HG02970 (cell line): ENCODE measurements at regions not wholly inside any gene's neighbourhood (a gene's known extent, or its start where the extent isn't known, plus 50 kb on each side); places are given as distances from the start of the nearest gene placed in this dataset.
"Not testable (repeated sequence)": the region's sequence is repeated elsewhere in the genome, so short reads cannot be mapped to it uniquely, and the experiment has no call there.

Experiments
- ATAC-seq: cut with Tn5 transposase; IDR thresholded peaks from one replicate; pipeline ENCODE4 v1.9.1; 2021; ENCODE audit warnings: mild to moderate bottlenecking, moderate library complexity, moderate number of reproducible peaks; ENCODE audit not compliant: unreplicated experiment, low FRiP score

DNA sequence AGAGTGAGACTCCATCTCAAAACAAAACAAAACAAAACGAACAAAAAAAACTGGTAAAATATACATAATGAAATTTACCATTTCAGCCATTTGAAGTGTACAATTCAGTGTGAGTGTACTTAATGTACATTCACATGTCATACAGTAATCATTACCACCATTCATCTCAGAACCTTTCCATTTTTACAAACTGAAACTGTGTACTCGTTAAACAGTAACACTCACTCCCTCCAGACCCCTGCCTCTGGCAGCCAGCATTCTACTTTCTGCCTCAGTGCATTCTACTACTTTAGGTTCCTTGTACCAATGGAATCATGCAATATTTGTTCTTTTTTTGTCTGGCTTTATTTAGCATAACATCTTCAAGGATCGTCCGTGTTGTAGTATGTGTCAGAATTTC is 87.5 kb upstream of the CRYM start:
- not testable (repeated sequence) for ATAC-seq

DNA sequence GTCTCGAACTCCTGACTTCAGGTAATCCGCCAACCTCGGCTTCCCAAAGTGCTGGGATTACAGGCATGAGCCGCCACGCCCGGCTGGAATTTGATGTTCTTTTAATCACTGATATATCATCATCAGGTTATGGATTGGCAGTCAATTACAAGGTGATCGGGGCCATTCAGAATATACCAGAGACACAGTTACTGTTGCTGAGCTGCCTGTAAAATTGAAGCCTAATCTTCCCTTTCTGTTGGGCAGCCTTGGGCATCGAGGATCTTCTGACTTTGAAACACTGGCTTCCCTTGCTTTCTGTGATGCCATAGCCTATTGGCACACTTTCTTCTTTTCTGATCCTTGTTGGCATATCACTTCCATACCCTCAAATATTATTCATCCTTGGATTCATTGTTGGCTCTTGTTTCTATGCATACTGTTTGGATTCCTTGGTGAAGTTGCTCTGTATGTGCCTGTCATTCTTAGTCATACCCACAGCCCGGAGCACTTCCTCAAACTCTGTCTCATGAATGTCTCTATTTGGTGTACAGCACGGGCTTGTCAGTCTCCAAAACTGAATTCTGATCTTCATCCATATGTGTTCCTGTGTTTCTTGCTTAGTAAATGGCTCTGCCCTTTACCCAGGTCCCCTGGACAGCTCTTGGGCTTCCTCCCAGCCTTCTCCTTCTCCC is 85.6 kb upstream of the CRYM start:
- ATAC-seq = not testable (repeated sequence)

DNA sequence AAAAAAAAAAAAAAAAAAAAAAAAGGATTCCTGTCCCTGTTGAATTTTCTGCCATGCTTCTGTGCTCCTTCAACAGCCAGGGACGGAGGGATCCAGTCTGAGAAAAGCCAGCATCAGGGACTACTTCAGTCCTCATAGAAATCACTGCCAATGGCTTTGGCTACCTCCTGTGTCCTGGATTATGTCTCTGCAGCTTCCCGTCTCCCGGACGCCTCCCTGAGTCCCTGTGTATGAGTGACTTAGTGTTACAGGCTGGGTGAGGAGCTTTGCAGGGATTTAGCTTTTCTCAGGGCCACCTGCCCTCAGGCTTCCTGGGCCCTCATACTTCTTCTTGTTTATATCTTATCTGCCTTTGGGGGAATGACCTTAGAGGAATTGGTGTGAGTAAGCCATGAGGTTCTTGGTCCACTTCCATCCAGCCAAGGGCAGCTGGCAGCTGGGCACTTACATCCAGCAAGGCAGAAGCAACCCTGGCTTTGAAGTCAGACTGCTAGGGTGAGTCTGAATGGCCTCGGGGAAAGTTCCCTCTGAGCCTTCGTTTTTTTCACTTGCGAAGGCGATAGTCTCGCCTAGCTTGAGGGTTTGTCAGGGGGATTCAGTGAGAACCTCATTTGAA is 83.6 kb upstream of the CRYM start:
- ATAC-seq = not testable (repeated sequence)

DNA sequence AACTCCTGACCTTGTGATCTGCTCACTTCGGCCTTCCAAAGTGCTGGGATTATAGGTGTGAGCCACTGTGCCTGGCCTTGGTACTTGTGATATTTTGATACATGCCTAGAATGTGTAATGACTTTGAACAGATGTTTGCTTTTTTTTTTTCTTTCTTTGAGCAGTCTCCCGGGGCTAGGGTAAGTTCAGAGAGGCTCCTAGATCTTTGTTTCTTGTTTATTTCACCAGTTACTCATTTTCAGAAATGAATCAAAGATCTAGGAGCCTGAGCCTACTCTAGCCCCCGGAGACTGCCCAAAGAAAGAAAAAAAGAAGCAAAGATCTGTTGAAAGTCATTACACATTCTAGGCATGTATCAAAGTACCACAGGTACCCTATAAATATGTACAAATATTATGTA is 83.0 kb upstream of the CRYM start:
- not testable (repeated sequence) for ATAC-seq

DNA sequence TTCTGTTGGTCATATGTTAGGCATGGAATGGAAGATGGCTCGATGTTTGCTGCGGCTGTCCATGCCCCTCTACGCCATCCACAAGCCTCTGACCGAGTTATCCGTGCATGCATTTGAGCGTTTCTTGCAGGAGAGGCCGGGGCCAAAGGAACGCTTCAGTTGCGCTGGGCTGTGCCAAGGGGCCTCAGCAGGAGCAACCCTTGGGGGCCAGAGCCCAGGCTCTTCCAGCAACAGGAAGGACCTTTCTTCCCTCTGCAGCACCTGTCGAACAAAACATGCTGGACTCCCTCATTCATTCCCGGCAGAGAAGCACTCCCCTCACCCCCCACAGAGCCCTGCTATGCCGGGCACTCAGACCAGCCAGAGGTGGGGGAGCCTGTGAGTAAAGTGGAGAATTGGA is 81.4 kb upstream of the CRYM start:
- peak; percentile 0 for ATAC-seq

DNA sequence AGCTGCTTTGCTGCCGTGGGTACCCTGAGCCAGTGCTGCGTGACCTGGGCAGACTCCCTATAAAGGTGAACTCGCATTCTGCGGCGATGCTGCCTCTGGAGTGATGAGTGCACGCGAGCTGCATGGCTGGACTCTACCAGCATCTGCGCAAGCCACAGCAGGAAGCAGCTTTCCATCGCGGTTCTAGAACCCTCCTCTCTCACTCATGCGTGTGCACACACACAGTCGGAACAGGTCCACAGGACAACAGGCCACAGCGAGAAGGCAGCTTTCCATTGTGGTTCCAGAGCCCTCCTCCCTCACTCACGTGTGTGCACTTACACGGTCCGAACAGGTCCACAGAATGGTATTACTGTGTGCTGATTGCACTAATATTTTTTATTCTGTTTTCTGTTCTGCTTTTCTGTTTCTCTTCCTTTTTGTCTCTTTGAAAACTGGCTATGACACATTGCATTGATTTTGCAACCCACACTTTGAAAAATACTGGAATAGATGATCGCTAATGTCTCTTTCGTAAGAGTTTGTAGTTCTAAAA is 80.2 kb upstream of the CRYM start:
- ATAC-seq = peak; percentile 40

DNA sequence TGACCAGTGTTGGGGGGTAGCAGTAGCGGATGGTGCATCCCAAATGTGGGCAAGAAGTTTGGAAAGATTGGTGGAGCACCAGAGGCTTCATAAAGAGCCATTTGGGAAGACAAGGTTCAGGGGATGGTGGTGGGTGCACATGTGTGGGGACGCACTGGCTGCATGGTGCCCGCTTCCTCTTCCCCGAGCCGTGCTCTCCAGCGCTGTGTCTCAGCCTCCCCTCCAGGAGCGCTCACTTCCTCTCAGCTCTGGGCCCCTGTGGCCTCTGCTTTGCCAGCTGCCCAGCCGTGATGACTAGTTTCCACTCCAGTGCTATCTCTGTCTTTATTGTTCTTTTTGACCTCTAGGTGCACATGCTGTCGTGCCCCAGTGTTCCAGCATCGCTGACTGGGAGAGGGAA is 78.2 kb upstream of the CRYM start:
- ATAC-seq = not testable (repeated sequence)

DNA sequence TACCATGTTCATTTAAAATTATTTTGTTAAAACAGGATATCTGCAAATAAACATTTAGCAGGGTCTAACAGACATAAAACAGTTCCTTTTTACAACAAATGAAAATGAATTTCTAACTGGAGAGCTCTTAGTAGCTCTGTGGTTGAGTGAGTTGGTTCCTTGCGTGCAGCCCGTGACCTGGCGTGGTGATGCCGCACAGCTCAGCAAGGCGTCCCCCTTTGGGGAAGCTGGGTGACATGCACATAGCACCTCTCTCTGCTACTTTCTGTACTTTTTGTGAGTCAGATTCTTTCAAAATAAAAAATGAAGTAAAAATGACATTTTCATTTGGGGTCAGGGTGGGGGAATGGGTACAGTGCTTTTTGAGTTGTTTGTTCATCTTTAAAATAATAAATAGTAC is 73.3 kb upstream of the CRYM start:
- ATAC-seq = not testable (repeated sequence)

DNA sequence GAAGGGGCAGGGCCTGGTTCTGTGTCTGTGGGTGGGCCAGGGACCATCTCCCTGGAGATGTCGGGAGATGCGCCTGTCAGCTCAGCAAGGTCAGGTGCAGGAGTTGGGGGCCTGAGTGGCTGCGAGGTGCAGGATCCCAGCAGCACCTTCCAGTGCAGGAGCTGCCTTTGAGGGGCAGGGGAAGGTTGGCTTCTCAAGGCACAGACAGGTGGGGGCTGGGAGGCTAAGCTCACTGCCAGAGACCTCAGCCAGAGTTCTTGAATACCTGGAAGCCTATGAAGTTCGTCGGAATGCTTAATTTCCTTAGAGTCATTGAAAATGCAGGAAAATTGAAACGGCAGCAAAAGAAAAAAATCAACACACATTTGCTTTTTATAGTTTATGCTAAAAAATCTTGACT is 72.8 kb upstream of the CRYM start:
- ATAC-seq = not testable (repeated sequence)

DNA sequence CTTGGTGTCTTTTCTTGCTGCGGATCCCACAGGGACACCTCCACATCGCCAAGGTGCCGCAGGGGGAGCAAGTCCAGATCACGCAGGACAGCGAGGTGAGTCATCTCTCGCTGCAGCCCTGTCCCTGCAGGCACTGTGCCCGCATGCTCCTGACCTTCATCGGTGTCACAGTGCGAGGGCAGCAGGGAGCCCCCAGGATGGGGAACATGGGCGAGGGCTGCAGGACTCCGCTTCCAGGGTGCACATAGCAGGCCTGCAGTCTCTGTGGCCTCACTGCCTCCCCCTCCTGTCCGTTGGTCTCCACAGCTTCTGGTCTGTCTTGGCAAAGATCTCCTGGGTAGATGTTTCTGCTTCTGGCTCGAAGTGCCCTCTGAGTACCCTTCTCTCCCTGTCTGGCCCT is 71.2 kb upstream of the CRYM start:
- ATAC-seq = not testable (repeated sequence)

DNA sequence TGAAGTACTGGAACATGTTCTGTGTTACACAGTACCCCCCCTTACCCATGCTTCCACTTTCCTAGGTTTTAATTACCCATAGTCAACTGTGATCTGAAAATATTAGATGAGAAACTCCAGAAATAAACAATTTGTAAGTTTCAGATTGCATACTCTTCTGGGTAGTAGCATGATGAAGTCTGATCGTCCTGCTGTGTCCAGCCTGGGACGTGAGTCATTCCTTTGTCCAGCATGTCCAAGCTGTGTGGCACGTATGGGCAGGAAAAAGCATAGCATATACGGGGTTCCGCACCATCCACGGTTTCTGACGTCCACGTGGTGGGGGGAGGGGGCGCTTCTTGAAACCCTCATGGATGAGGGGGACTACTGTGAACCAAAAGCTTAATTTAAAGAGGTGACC is 70.7 kb upstream of the CRYM start:
- ATAC-seq = not testable (repeated sequence)

DNA sequence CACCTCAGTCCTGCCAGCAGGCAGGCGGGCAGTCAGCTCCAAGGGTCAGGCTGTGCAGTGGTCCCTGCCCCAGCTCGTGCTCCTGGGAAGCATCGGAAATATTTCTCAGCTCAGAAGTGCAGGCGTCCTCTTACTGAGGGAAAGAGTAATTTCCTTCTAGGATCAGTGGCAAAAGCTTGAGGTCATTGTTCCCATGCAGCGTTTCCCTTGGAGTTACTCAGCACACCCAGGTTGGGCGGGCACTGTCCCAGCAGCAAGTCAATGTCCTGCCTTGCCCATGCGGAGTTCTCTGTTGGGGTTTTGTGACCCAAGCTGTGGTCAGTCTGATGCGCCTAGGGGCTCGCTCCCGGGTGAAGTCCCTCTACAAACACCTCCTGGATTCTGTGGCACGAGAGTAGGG is 69.4 kb upstream of the CRYM start:
- not testable (repeated sequence) for ATAC-seq

DNA sequence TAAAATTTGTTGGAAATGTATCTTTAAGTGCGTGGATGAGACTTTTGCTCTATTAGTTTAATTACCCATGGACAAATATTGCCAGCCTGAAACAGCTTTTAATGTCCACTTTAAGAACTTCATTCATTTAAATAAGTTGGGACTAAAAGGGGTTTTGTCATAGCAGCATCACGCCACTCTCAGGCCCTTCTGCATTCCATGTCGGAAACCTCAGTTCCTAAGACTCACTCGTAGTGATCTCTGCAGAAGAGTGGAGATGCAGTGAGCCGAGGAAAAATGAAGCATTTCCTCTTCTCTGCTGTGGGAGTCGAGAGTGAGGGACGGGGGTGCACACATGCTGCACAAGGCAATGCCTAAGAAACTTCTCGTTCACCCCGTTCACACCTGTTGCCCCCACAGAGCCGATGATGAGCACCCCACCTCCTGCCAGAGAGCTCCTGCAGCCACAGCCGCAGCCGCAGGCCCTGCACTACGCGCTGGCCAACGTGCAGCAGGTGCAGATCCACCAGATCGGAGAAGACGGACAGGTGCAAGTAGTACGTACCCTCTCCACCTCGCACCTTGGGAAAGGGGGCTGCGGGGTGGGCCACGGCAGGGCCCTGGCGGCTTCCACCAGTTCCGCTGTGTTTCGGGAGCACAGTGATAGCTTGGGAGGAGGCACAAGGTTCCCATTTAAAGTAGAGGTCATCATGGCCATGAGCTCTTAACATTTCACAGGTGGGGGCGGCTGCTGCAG is 68.8 kb upstream of the CRYM start:
- ATAC-seq = not testable (repeated sequence)

DNA sequence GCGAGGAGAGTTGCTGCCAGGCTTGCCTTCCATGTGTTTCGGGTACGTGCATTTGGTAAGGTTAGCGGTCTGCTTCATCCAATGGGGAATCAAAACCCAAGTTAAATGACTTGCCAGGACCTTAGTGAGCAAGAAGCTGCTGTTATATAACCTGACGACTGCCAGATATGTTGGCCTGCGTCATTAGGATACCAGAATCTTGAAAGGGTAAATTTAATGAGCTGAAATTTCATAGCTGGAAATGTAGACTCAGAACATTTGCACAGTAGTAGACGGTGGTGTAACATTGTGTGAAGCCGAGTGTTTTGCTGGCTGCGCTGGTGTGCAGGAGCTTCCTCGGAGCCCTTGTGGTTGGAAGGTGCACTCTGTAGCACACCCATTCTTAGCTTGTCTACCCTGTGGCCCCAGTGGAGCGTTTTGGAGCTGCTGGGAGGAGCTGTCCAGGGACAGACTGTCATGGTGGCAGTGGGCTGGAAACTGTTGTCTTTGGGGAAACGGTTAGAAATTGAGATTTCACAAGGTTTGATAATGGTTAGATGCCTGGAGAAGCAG is 66.3 kb upstream of the CRYM start:
- ATAC-seq = not testable (repeated sequence)

DNA sequence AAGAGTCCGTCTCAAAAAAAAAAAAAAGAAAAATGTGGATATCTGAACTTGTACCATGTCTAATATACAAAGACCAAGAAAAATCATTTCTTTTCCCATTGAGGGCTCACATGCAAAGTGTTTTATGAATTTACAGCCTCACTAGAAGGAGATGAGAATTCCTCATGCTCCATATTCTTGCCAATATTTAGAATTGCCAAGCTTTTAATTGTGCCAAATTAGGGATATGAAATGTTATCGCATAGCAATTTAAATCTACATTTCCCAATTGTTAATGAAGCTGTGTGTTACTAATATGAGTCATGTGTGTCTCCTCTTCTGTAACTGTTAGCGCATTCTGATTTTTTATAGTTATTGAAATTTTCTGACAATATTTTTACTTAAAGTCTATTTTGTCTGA is 63.0 kb upstream of the CRYM start:
- no peak for ATAC-seq

DNA sequence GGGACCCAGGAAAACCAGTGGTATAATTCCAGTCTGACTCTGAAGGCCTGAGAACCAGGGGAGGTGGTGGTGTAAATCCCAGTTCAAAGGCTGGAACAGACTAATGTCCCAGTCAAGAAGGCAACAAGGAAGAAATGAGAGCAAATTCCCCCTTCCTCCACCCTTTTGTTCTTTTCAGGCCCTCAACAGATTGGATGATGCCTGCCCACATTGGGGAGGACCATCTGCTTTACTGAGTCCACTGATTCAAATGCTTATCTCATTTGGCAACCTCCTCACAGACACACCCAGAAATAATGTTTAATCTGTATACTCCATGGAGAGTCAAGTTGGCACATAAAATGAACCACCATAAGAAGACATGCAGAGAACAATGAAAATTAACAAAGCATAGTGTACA is 61.9 kb upstream of the CRYM start:
- ATAC-seq = no peak

DNA sequence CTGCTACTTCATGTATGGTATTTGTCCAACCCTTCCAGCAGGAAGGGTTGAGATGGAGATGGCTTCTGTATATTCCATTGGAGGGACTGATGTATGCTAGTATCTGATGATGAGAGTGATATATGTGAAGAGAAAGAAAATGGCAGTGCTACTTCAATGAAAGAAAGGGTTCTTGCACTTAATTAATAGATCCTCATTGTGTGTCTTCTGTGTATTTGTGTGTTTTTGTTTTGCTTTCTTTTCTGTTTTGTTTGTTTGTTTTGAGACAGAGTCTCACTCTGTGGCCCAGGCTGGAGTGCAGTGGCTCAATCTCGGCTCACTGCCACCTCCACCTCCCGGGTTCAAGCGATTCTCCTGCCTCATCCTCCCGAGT is 61.2 kb upstream of the CRYM start:
- no peak for ATAC-seq

DNA sequence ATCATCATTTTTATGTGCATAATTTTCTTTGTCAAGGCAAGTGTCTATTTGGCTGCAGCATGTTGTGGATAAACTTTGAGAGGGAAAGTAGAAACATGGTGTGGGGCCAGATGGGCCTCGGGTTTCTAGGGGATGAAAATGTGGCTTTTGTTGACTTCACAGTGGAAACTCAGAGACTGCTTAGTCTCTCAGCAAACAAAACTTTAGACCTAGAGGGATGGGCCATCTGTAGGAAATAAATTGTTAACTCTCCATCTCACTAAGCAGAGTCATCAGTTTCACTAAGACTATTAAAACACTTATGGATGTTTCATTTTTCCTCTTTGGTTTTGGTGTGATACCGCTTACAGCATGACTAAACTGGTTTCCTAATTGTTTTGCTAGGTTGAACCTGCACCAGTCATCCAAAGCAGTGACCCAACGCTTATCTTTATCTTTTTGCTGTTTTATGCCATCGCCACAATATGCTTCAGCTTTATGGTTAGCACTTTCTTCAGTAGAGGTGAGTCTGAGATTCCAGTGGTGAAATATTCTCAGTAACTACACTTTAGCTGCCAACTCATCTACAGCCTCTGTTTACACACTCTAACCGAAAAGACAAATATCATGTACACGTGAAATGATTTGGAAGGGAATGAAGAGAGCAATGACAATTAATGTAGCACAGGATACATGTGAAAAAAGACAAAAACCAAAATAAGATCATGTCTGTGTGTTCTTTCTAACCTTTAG is 60.6 kb upstream of the CRYM start:
- no peak for ATAC-seq

DNA sequence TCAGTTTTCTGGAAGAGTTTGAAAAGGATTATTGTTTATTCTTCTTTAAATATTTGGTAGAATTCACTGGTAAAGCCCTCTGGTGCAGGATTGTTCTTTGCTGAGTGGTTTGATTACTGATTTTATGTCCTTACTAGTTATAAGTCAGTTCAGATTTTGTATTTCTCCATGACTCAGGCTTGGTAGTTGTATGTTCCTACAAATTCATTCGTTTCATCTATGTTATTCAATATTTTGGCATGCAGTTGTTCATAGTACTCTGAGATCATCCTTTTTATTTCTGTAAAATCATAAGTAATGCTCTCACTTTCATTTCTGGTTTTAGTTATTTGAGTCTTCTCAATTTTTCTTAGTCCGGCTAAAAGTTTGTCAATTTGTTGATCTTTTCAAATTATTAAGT is 58.1 kb upstream of the CRYM start:
- no peak for ATAC-seq
